HPDE6-E6E7 (cell line): ENCODE measurements at regions not wholly inside any gene's neighbourhood (a gene's known extent, or its start where the extent isn't known, plus 50 kb on each side); places are given as distances from the start of the nearest gene placed in this dataset.
A peak's percentile ranks its signal among the peaks of the same experiment; 100 is the strongest.
"Not testable (repeated sequence)": the region's sequence is repeated elsewhere in the genome, so short reads cannot be mapped to it uniquely, and the experiment has no call there.

Source experiments
- DNase-seq: peaks from one replicate; pipeline ENCODE4 v3.0.0; 2011; ENCODE audit warnings: missing footprints; ENCODE audit errors: extremely low spot score

DNA sequence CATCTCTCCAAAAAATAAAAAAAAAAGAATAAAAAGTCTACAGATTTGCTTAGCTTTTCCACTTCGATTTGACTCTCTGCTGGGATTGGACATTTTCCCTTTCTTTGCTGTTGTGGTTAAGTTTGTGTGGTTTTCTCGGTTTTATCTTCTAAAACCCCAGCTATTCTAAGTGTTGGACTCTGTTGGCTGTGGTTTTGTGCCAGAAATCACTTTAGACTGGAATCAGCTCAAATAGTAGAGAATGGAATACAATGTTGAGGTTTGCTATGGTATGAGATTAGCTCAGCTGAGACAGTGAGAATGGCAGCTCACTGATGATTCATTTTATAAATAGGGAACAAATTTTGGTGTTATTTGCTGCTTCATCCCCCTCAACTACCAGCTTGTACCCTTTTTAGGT lies 116.0 kb downstream of the BUB3 start:
- DNase-seq = no peak

DNA sequence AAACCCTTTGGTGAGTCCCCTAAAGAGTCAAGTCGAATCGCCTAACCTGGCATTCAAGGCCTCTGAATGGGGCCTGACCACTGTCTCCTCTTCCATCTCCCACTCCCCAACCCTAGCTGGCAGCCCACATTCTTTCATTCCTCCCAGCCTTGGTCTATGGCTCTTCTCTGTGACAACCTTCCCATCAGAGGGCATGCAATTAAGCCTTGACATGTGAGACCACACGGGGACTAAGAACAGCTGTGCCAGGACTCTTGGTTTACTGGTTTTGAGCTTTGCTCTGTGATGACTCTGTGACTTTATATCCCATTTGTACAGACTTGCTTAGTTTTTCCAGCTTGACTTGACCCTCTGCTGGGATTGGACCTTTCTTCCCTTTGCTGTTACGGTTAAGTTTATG lies 116.6 kb downstream of the BUB3 start:
- no peak for DNase-seq

- DNase-seq = no peak
Measured at GRCh38 chr10:123272171-123272570, 118.0 kb downstream of the BUB3 start.

DNA sequence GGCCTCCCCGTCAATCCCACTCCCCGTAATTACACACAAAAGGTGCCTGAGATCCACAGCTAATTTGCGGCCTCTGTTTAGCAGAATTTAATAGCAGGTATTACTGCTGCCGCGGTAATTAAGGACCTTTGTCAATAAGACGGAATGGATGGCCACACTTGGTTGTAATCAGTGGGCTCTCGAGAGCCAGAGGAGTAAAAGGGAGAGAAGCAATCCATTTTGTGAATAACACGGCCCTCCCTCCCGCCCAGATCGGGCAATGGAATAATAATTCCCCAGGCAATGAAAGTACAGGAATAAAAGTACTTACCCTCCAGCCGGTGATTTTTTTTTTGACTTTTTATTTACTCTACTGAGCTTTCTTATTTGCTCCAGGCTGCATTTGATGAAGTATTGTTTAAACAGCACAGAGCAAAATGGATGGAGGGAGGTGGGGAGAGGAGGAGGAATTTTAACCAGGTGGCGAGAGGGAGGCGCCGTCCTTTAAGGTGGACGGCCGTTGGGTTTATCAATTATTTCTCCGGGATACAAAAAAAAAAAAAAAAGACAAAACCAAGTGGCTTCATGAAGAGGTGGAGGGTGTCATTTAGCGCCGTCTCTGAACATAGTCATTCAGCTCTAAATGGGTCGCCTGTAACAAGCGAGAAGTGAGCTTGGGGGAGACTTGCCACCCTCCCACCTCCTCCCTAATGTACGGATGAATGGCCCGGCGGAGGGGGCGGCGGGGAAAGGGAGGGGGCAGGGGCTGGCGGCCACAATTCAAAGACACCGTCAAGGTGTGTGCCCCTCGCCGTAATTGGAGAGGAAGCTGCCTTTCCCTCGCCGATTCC lies 120.3 kb downstream of the BUB3 start:
- DNase-seq = no peak

DNA sequence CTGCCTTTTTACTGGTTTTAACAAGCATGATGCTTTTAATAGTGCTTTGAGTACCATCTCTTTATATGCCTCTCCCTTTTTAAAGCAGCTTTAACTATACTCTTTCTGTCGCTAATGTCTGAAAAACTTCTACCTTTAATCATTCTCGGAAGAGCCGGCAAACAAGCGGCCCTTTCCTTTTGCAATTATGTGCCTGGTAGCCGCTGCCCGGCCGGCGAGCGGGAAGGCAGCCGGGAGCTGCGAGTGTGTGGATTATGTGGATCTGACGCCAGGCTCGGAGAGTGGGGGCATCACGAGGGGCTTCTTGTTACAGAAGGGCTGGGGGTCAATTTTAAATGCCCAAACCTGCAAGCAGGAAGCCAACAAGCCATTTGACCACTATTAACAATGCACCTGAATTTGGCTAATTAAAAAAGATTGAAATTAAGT lies 120.9 kb downstream of the BUB3 start:
- DNase-seq = no peak

DNA sequence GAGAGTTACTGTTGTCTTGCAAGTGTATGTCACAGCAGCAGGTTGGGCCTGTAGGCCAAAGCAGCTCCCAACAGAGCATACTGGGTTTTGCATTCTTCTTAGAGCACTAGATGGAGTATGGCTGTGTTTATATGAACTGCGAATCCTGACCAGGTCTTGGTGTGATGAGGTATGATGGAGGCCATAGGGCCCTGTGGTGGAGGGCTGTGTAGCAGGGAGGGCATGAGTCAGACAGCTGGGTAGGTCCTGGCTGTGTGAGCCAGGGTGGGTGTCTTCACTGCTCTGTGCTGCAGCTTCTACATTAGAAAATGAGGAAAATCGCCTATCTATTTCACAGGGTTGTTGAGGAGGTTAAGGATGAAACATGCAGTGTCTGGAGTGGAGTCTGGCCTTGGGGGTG lies 124.2 kb downstream of the BUB3 start:
- no peak for DNase-seq

DNA sequence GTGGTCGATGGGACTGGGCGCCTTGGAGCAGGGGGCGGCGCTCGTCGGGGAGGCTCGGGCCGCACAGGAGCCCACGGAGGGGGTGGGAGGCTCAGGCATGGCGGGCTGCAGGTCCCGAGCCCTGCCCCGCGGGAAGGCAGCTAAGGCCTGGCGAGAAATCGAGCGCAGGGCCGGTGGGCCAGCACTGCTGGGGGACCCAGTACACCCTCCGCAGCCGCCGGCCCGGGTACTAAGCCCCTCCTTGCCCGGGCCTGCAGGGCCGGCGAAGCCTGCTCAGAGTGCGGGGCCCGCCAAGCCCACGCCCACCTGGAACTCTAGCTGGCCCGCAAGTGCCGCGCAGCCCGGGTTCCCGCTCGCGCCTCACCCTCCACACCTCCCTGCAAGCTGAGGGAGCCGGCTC lies 129.2 kb downstream of the BUB3 start:
- not testable (repeated sequence) for DNase-seq

DNA sequence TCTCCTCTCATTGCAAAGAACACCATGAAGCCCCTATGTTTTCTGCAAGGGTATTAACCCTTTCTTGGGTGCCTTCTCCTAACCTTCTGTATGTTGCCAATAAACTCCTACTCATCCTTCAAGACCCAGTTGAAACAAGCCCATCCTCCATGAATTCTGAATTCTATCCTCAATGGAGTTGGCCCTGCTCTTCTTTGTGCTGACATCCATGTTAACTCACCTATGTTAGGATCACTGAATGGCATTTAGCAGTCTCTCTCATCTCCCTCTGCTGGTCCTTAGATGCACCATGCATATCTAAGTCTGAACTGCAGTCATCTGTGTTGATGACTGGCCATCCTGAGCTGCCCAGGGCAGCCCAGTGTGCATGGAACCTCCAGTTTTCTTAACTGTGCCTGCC lies 129.8 kb downstream of the BUB3 start:
- DNase-seq = no peak

- peak; percentile 77 for DNase-seq
Measured at GRCh38 chr10:123287594-123288247, 133.5 kb downstream of the BUB3 start.

DNA sequence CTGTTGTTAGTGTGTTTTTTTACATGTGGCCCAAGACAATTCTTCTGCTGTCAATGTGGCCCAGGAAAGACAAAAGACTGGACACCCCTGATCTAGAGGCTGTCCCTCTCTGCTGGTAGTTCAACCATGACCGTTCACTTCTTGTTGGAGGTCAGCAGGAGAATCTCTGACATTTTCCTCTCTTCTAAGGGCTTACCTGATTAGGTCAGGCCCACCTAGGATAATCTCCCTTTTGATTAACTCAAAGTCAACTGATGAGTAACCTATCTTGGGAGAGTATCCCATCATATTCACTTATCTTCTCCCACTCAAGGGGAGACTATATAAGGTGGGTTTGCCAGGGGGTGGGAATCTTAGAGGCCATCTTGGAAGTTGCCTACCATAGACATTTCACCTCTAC lies 135.2 kb downstream of the BUB3 start:
- no peak for DNase-seq

- no peak for DNase-seq
Measured at GRCh38 chr10:123294109-123294508, 139.9 kb downstream of the BUB3 start.

DNA sequence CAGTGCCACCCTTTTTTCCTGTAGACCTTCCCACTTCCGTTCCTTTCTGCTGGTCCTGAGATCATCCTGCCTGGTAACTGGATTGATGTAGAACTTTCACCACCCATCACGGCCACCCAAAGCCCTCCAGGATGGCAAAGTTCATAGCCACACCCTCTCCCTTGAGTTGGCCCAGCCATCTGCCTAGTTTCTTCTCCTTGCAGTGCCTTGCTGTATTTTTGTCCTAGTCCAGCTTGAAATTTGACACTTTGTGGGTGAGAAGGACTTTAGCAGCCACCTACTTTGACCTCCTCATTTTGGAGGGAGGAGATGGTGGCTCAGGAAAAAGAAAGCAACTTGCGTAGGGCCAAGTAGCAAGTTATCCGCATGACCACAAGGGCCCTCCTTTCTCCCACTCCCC lies 140.7 kb downstream of the BUB3 start:
- DNase-seq = no peak

GRCh38 chr10:123295644-123296043 lies 141.4 kb downstream of the BUB3 start:
- no peak for DNase-seq

DNA sequence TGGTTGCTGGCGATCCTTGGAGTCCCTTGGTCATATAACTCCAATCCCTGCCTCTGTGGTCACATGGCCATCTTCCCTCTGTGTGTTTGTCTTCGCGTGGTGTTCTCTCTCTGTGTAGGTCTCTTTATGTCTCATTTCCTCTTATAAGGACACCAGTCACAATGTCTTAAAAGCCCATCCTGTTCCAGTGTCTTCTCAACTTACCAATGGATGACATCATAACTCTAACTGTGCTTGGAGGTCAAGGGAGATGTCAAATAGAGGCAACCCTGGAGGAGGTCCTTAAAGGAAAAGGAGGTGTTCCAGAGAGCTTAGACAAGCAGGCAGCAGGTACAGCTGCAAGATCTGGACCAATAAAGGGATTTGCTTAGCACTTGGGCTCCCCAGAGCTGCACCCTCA lies 143.0 kb downstream of the BUB3 start:
- DNase-seq = no peak

DNA sequence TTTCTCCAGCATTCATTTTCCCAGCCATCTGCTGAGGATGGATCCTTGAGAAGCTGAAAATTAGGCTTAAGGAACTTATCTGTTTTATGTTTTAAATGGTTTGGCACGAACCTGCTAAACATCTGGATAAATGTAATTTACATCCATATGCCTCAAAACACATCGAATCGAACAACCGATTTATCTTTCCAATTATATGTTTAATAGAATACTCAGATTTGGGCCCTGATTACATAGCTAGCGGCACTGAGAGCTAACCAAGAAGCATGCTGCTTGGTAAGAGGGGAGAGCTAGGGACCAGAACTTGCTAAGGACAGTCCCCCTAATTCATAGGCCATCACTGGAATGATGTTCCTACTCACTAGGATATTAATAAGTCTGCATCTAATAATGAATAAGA lies 144.4 kb downstream of the BUB3 start:
- DNase-seq = no peak

DNA sequence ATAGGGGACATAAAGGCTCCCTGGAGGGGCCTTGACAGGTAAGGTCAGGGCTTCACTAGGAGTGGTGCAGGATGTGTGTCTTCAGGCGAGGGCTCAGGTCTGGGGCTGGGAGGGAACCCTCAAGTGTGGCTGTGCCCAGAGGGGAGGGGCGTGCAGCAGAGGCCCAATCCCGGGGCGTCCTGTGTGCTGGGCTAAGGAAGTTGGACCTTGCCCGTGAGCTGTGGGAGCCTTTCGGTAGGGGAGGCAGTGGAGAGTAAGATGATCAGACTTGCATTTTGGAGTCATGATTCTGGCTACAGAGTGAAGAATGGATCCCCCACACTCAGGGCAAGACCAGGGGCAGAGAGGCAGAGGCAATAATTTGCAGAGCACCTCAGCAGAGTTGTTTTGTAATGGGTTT lies 145.4 kb downstream of the BUB3 start:
- DNase-seq = no peak

DNA sequence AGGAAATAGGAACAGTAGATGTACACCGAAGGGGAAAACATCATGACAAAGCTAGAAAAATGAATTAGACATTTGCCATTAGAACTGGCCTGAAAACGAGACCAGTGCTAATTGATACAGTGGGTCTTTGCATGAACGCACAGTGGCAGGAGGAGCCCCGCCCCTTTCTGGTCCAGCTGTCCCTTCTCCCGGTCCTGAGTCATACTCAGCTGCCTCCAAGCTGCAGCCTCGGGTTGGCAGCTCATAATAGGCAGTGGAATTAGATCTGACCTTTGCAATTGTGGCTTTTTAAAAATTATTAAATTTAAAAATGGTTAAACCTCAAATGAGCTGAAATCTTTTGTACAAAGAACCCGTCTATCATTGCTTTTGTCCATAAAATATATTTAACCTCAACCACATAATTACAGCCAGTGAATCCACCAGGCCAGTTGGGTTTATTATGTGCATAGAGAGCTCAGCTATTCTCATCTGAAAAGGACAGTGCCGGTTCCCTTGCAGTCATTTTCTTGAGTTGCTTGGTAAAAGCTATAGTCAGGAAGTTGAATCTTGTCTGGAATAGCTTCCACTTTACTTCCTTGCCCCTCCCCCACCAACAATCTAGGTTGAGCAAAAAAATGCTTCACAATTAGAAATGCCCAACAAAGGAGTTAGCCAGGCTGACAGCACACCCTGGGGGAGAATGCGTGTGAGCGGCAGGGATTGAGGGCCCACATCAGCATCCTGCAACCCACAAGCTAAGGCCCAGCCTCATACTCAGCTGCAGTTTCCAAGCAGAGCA lies 147.1 kb downstream of the BUB3 start:
- peak; percentile 38 for DNase-seq

DNA sequence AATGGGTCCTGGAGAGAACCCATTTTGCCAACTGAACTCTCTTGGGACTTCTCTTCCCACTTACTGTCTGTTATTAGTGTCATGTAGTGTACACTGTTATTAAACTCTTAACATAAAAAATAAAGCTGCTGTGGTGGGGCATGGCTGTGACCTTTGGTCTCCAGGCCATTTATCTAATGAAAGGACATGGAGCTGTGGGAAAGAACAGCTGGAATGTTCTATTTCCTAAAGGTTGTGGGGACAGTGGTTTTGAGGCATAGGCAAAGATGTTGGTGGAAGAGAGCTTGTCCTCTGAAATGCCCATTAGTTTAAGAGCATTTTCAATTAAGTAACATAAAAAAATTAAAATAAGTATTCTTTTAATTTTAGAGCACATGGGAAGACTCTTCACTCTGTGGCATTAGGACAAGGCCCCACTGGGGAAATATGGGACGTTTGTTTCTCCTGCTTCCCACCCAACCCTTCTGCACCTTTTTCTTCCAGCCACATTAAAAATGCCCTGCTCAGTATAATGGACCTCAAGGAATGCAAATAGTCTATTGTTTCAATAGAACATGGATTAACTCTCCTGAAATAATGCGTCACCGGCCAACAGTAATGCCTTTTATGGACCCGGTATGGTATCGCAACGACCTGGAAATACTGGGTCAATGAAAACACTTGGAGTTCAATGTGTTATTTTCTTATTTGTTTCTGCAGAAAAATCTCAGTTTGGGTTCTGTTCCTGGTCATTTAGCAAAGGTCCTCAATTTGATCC lies 149.6 kb downstream of the BUB3 start:
- no peak for DNase-seq

DNA sequence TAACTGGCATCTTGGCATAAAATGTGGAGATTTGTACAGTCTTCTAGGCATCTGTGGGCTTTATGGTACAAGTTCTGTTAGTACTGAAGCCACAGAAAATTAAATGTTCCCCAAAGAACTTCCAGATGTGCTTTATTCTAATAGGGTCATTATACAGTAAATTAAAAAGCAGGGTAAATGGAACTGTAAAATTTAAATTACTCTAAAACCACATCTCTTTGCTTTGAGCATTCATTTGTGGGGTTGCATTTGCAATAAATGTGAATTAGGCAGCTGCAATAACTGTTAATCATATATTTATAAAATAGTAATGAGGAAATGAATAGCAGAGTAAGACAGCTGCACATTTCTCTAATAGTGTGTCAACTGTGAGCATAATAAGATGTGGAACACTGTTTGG lies 151.5 kb downstream of the BUB3 start:
- no peak for DNase-seq

DNA sequence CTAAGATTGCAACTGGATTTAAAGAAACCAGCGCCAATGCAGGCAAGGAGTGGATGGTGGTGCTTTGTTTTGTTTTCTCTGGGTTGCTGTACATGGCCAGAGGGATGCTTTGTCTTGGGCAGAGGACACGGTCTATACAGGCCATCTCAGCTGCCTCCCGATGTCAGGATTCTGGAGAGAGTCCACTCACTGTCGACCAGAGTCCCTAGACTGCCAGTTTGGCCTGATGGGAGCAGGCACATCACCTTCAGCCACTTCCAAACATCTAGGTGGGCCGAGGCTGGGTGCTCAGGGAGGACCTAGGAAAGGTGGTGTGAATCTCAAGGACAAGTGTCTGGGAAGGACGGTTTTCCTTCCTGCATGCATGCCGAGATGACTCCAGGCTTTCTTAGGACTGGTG lies 152.1 kb downstream of the BUB3 start:
- no peak for DNase-seq

DNA sequence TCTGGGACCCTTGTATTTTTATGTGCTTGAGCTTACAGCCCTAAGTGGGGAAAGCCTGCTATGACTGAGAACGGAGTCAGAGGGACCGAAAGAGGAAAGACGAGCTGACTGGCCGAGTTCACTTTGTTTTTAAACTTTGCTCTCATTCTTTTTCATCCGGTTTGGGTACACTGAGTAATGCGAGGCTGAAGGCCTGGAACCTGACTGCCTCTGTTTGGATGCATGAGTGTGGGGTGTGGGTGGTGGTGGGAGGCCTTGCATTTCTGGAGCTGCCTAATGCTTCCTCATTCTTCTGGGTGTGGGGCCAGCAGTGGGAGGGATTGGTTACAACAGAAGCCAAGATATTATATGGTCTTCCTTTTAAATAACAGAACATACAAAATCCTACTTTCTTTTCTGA lies 155.5 kb downstream of the BUB3 start:
- DNase-seq = no peak

- DNase-seq = no peak
Measured at GRCh38 chr10:123316776-123317175, 162.6 kb downstream of the BUB3 start.
